Neuronal stem cell (in vitro differentiated cells): ENCODE measurements at regions not wholly inside any gene's neighbourhood (a gene's known extent, or its start where the extent isn't known, plus 50 kb on each side); places are given as distances from the start of the nearest gene placed in this dataset.

ENCODE experiments used
- DNase-seq: peaks from one replicate; pipeline ENCODE4 v3.0.0-alpha.2; 2013; ENCODE audit warnings: low spot score
- H2AFZ ChIP-seq: one replicate; pipeline ENCODE4 v1.6.1; 2013; ENCODE audit warnings: mild to moderate bottlenecking, low read length, inconsistent platforms
- H2AK5ac ChIP-seq: 2 replicates; pipeline ENCODE4 v1.6.1; 2013; ENCODE audit warnings: low read depth, mild to moderate bottlenecking, inconsistent platforms, low read length, moderate library complexity, mixed read lengths
- H2BK120ac ChIP-seq: 2 replicates; pipeline ENCODE4 v1.6.1; 2013; ENCODE audit warnings: low read depth, mild to moderate bottlenecking, inconsistent platforms, low read length, moderate library complexity, mixed read lengths
- H2BK12ac ChIP-seq: one replicate; pipeline ENCODE4 v1.6.1; 2013; ENCODE audit warnings: low read length, inconsistent platforms
- H2BK15ac ChIP-seq: 2 replicates; pipeline ENCODE4 v1.6.1; 2013; ENCODE audit warnings: mild to moderate bottlenecking, low read length, inconsistent platforms, mixed read lengths
- H2BK5ac ChIP-seq: one replicate; pipeline ENCODE4 v1.6.1; 2013; ENCODE audit warnings: inconsistent platforms, mild to moderate bottlenecking, low read length, moderate library complexity
- H3K14ac ChIP-seq: one replicate; pipeline ENCODE4 v1.6.1; 2013; ENCODE audit warnings: low read length, inconsistent platforms
- H3K18ac ChIP-seq: 2 replicates; pipeline ENCODE4 v1.6.1; 2013; ENCODE audit warnings: low read length, inconsistent platforms
- H3K23ac ChIP-seq: 2 replicates; pipeline ENCODE4 v1.6.1; 2013; ENCODE audit warnings: low read depth, mild to moderate bottlenecking, mixed read lengths, low read length, inconsistent platforms; ENCODE audit not compliant: poor library complexity
- H3K27ac ChIP-seq: replicated peaks from 3 replicates; pipeline ENCODE4 v1.5.1; 2013; ENCODE audit warnings: low read length, inconsistent platforms
- H3K27me3 ChIP-seq, 3 experiments: 2 replicates each; pipeline ENCODE4 v1.6.1; 2013; ENCODE audit warnings: low read length in 3 of 3, mild to moderate bottlenecking in 2 of 3, inconsistent platforms in 1 of 3, low read depth in 1 of 3, mixed read lengths in 1 of 3, moderate library complexity in 1 of 3; ENCODE audit not compliant: control insufficient read depth in 3 of 3, insufficient read depth in 3 of 3
- H3K36me3 ChIP-seq, 2 donors: replicated peaks in 1 of 2; 2 replicates each; pipeline ENCODE4 v1.6.1; 2013; ENCODE audit warnings: low read length in 2 of 2; ENCODE audit not compliant: control insufficient read depth in 2 of 2, insufficient read depth in 2 of 2
- H3K4ac ChIP-seq: 2 replicates; pipeline ENCODE4 v1.6.1; 2013; ENCODE audit warnings: inconsistent platforms, mild to moderate bottlenecking, low read length, moderate library complexity
- H3K4me1 ChIP-seq, 2 donors: 1 replicate in 1 of 2; 2 replicates in 1 of 2; pipeline ENCODE4 v1.6.1; 2013; ENCODE audit warnings: low read length in 2 of 2, low read depth in 1 of 2; ENCODE audit not compliant: control insufficient read depth in 2 of 2, insufficient read depth in 1 of 2
- H3K4me2 ChIP-seq: one replicate; pipeline ENCODE4 v1.6.1; 2013; ENCODE audit warnings: mild to moderate bottlenecking, low read length, inconsistent platforms; ENCODE audit not compliant: insufficient read depth, poor library complexity, severe bottlenecking
- H3K4me3 ChIP-seq, 2 donors: 2 replicates each; pipeline ENCODE4 v1.5.1; 2013; ENCODE audit warnings: low read length in 2 of 2, mild to moderate bottlenecking in 2 of 2, inconsistent platforms in 1 of 2, moderate library complexity in 1 of 2
- H3K79me1 ChIP-seq: one replicate; pipeline ENCODE4 v1.6.1; 2013; ENCODE audit warnings: low read depth, mild to moderate bottlenecking, inconsistent platforms, low read length, moderate library complexity
- H3K9ac ChIP-seq: one replicate; pipeline ENCODE4 v1.6.1; 2013; ENCODE audit warnings: mild to moderate bottlenecking, low read depth, low read length, inconsistent platforms; ENCODE audit not compliant: poor library complexity
- H3K9me3 ChIP-seq, 2 donors: replicated peaks in 1 of 2; 2 replicates each; pipeline versions ENCODE3 to v1.6.1; 2013; ENCODE audit warnings: low read length in 2 of 2, mild to moderate bottlenecking in 2 of 2, inconsistent platforms in 1 of 2, low read depth in 1 of 2, mixed read lengths in 1 of 2, moderate library complexity in 1 of 2; ENCODE audit not compliant: control insufficient read depth in 2 of 2, insufficient read depth in 1 of 2
- H4K8ac ChIP-seq: one replicate; pipeline ENCODE4 v1.6.1; 2013; ENCODE audit warnings: low read depth, mild to moderate bottlenecking, inconsistent platforms, low read length, moderate library complexity
- H4K91ac ChIP-seq: one replicate; pipeline ENCODE4 v1.6.1; 2013; ENCODE audit warnings: low read length, low read depth, mild to moderate bottlenecking, inconsistent platforms; ENCODE audit not compliant: poor library complexity
- WGBS, 2 donors: extraction: QIAGEN DNeasy Blood & Tissue Kit; methylation state at CpG; one replicate each; pipeline ENCODE4 v1.1.7; 2013; ENCODE audit warnings: missing lambda C conversion rate in 2 of 2, mixed read lengths in 1 of 2; ENCODE audit not compliant: insufficient read length in 2 of 2, insufficient replicate concordance in 1 of 2; ENCODE audit errors: extremely low coverage in 2 of 2; 5-methylcytosine and 5-hydroxymethylcytosine counted together

- WGBS, 2 donors, result no CpG with 5 or more reads among the region's 6 CpGs
- no peaks in the 10 kb centered on the region for H3K9me3 ChIP-seq
- no peak overlapping the region for H4K8ac ChIP-seq
- no peaks in the 10 kb centered on the region for H3K4me1 ChIP-seq
- no peaks in the 10 kb centered on the region for H3K79me1 ChIP-seq
- no peak overlapping the region for H3K23ac ChIP-seq
- H3K4ac ChIP-seq, result no peak overlapping the region
- no peak overlapping the region for H2BK5ac ChIP-seq
- H3K27me3 ChIP-seq, result no peaks in the 10 kb centered on the region
- no peak overlapping the region for H3K14ac ChIP-seq
- H2BK15ac ChIP-seq, result no peak overlapping the region
- no peak for DNase-seq
- H3K4me2 ChIP-seq, result no peak overlapping the region
- H2AFZ ChIP-seq, result no peak overlapping the region
- no peak overlapping the region for H4K91ac ChIP-seq
- H3K18ac ChIP-seq, result no peak overlapping the region
- H3K9ac ChIP-seq, result no peak overlapping the region
- H3K36me3 ChIP-seq, result no peaks in the 10 kb centered on the region
- no peak overlapping the region for H3K27ac ChIP-seq
- no peak overlapping the region for H2AK5ac ChIP-seq
- H2BK120ac ChIP-seq, result no peak overlapping the region
- H2BK12ac ChIP-seq, result no peak overlapping the region
- H3K4me3 ChIP-seq, result no peak overlapping the region
Observed at GRCh38 chr5:159424123-159424522, 93.8 kb upstream of the IL12B start.

- Histone ChIP-seq H2AFZ (no peak overlapping the region), H2BK15ac (no peak overlapping the region), H3K9me3 (no peaks in the 10 kb centered on the region), H3K4me3 (no peak overlapping the region), H3K4ac (no peak overlapping the region), H4K91ac (no peak overlapping the region), H3K23ac (no peak overlapping the region), H3K36me3 (no peaks in the 10 kb centered on the region), H3K4me1 (no peaks in the 10 kb centered on the region), H3K4me2 (no peak overlapping the region), H3K18ac (no peak overlapping the region), H3K14ac (no peak overlapping the region), H4K8ac (no peak overlapping the region), H3K27me3 (no peaks in the 10 kb centered on the region), H2AK5ac (no peak overlapping the region), H3K79me1 (no peaks in the 10 kb centered on the region), H2BK12ac (no peak overlapping the region), H3K27ac (no peak overlapping the region), H3K9ac (no peak overlapping the region), H2BK120ac (no peak overlapping the region), H2BK5ac (no peak overlapping the region)
- WGBS, 2 donors, result no CpG with 5 or more reads among the region's 3 CpGs
- DNase-seq, result no peak
Observed at GRCh38 chr5:159426694-159427093, 96.4 kb upstream of the IL12B start.

GRCh38 chr5:159427180-159428012 is 97.1 kb upstream of the IL12B start:
- DNase-seq, result no peak
- Histone ChIP-seq H3K4me2 (no peak overlapping the region), H3K4me3 (no peak overlapping the region), H3K79me1 (no peaks in the 10 kb centered on the region), H2BK12ac (no peak overlapping the region), H3K36me3 (no peaks in the 10 kb centered on the region), H3K9me3 (no peaks in the 10 kb centered on the region), H2BK5ac (no peak overlapping the region), H3K4me1 (no peaks in the 10 kb centered on the region), H2AFZ (no peak overlapping the region), H3K9ac (no peak overlapping the region), H3K4ac (no peak overlapping the region), H2BK120ac (no peak overlapping the region), H3K27ac (no peak overlapping the region), H4K8ac (no peak overlapping the region), H3K18ac (no peak overlapping the region), H3K23ac (no peak overlapping the region), H3K27me3 (no peaks in the 10 kb centered on the region), H3K14ac (no peak overlapping the region), H2BK15ac (no peak overlapping the region), H2AK5ac (no peak overlapping the region), H4K91ac (no peak overlapping the region)
- no CpG with 5 or more reads among the region's 7 CpGs for WGBS, 2 donors

GRCh38 chr5:159430361-159431012 is 100.2 kb upstream of the IL12B start:
- H3K4me2 ChIP-seq, result no peak overlapping the region
- no peaks in the 10 kb centered on the region for H3K79me1 ChIP-seq
- H2AFZ ChIP-seq, result no peak overlapping the region
- WGBS, 2 donors, result no CpG with 5 or more reads among the region's 7 CpGs
- no peaks in the 10 kb centered on the region for H3K36me3 ChIP-seq
- no peak overlapping the region for H4K8ac ChIP-seq
- H3K18ac ChIP-seq, result no peak overlapping the region
- H3K27ac ChIP-seq, result no peak overlapping the region
- H4K91ac ChIP-seq, result no peak overlapping the region
- no peak overlapping the region for H3K9ac ChIP-seq
- H2AK5ac ChIP-seq, result no peak overlapping the region
- no peak for DNase-seq
- no peaks in the 10 kb centered on the region for H3K4me1 ChIP-seq
- no peak overlapping the region for H2BK120ac ChIP-seq
- no peak overlapping the region for H2BK12ac ChIP-seq
- H3K14ac ChIP-seq, result no peak overlapping the region
- H3K23ac ChIP-seq, result no peak overlapping the region
- H2BK15ac ChIP-seq, result no peak overlapping the region
- no peaks in the 10 kb centered on the region for H3K27me3 ChIP-seq
- H3K9me3 ChIP-seq, result no peaks in the 10 kb centered on the region
- H2BK5ac ChIP-seq, result no peak overlapping the region
- H3K4me3 ChIP-seq, result no peak overlapping the region
- no peak overlapping the region for H3K4ac ChIP-seq
